ENCODE measurements at regions not wholly inside any gene's neighbourhood (a gene's known extent, or its start where the extent isn't known, plus 50 kb on each side); places are given as distances from the start of the nearest gene placed in this dataset.

DNA sequence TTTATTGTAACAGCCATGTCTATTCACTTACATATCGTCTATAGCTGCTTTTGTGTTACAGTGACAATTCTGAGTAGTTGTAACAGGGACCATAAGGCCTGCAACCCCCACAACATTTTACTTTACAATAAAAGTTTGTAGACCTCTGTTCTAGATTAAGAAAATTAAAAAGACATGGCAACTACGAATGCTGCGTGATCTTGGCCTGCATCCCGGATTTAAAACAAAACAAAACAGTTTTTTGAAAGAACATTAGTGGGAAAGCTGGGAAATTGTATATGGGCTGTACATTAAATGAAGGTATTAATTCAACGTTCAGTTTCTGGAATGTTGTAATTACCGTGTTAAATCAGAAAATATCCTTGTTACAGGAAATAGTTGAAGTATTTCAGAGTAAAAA is 64.1 kb downstream of the RMI2 start:
- DNase-seq (ENCODE audit: insufficient read length) (no peak), FAIRE-seq (no peak)
- TF ChIP-seq TAF1 (IDR thresholded peaks at IDR 0.05; ENCODE audit: borderline replicate concordance, low read depth, low read length) (no peak), POLR2AphosphoS5 (IDR thresholded peaks at IDR 0.05; ENCODE audit: low read depth, low read length) (no peak), POLR2A (IDR thresholded peaks at IDR 0.05; ENCODE audit: low read depth, low read length) (no peak)

DNA sequence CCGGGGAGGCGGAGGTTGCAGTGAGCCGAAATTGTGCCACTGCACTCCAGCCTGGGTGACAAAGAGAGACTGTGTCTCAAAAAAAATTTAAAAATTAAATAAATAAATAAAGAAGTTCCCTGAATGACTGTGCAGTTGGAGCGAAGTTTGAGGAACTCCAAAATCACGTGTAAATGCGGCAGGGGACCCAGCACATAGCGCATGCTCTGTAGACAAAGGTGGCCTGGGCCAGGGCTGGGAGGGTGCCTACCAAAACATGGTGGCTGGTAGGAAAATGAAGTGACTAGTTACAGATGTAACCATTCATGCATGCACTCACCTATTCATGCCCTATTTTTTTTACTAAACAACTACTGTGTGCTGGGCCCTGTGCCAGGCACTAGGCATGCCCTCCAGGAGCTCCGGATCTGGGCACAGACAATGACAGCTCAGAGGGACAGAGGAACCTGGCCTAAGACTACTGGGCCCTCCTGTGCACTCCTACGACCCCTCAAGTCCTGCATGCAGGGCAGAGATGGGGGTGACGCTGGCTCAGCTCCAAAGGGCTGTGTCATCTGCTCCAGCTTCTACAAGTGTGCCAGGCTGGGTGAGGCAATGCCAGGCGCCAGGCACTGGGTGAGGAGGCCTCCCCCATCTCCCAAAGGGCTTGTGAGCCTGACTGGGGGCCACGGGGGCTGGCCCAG is 65.3 kb downstream of the RMI2 start:
- TF ChIP-seq POLR2A (IDR thresholded peaks at IDR 0.05; ENCODE audit: low read depth, low read length), result no peak
- no peak for TF ChIP-seq TAF1 (IDR thresholded peaks at IDR 0.05; ENCODE audit: borderline replicate concordance, low read depth, low read length)
- no peak for TF ChIP-seq POLR2AphosphoS5 (IDR thresholded peaks at IDR 0.05; ENCODE audit: low read depth, low read length)
- FAIRE-seq (no peak), DNase-seq (ENCODE audit: insufficient read length) (no peak)

DNA sequence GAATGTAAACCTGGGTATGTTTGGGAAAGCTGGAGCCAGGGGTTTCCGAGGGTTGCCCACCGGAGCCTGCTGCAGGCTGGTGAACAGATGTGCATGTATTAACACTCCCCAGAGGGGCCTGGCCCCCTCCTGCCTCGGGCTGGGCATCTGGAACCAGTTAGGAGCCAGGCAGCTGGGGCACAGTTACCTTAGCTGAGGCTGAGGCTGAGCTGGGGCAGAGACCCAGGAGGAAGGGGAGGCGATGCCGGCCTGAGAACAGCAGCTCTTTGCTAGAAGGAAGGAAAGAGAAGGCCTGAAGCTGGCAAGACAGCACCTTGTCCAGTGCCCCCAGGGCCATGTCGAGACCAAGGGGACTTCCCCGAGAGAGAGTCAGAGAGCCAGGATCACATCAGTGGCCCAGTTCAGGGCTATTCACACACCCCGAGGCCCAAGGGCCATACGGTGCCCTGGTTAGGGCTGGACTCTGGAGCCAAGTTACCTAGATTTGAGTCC is 65.8 kb downstream of the RMI2 start:
- FAIRE-seq (no peak), DNase-seq (ENCODE audit: insufficient read length) (no peak)
- TF ChIP-seq TAF1 (IDR thresholded peaks at IDR 0.05; ENCODE audit: borderline replicate concordance, low read depth, low read length) (no peak), POLR2A (IDR thresholded peaks at IDR 0.05; ENCODE audit: low read depth, low read length) (no peak), POLR2AphosphoS5 (IDR thresholded peaks at IDR 0.05; ENCODE audit: low read depth, low read length) (no peak)

DNA sequence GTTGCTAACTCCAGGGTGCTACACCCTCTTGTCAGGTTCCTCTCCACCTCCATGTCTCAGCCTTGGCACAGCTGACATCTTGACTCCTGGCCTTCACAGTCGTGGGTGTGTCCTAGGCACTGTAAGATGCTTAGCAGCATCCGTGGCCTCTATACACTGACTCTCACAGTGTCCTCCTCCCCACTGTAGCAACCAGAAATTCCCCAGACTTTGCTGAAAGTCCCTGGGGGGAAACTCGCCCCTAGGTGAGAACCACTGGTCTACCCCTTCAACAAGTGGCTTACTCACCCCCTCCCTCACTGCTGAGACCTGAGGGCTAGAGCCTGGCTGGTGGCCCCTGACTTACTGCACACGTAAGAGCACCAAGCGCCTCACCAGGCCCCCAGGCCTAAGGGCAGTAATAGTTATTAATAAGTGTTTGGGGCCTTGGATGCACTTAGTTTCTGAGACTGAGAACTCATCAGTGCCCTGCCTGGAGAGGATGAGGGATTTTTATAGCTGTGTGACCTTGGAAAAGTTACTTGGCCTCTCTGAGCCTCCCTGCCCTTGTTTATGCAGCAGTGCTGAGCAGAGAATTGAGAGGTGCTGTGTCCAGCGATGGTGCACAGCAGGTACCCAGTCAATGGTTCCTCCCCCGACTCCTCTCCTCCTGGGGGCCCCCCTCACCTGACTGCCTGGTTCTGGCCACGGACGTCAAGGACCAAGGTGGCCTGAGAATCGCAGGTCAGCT is 67.1 kb downstream of the RMI2 start:
- TF ChIP-seq TAF1 (IDR thresholded peaks at IDR 0.05; ENCODE audit: borderline replicate concordance, low read depth, low read length), result no peak
- no peak for TF ChIP-seq POLR2AphosphoS5 (IDR thresholded peaks at IDR 0.05; ENCODE audit: low read depth, low read length)
- TF ChIP-seq POLR2A (IDR thresholded peaks at IDR 0.05; ENCODE audit: low read depth, low read length), result no peak
- DNase-seq (ENCODE audit: insufficient read length), result no peak
- FAIRE-seq, result no peak

DNA sequence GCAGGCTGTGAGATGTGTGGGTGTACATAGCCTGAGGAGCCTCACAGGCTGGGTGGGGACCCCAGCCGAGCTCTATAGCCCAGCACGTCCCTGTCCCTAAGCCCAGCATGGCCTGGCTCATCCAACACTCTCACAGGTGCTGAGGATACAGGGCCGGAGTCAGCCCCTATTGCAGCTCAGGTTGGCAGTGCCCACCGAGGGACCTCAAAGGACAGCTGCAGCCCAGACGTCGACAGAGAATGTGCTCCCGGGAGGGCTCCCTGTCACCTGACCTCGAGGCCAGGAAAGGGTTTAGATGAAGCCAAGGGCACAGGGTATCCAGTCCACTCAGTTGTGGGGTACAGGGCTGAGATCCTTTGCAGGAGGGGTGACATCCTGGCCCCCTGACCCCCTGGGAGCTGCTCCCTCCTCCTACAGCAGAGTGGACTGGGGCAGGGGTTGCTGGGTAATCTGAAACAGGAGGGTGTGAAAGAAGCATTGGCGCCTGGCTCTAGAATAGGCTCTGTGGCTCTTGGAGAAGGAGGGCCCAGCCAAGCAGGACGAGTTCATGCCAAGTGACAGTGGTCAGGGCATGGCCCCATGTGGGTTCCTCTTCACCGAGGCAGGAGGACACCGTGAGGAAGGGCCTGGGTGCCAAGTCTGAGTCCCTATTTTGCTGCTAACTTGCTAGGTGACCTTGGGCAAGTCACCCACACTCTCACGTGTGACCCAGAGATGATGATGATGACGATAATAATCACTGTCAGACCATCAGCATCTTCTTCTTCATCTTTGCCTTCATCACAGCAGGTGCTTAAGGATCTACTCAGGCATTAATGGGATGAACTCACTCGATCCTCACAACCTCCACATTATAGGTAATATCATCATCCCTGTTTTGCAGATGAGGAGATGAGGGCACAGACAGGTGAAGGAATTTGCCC is 68.0 kb downstream of the RMI2 start:
- TF ChIP-seq POLR2A (IDR thresholded peaks at IDR 0.05; ENCODE audit: low read depth, low read length) (no peak), POLR2AphosphoS5 (IDR thresholded peaks at IDR 0.05; ENCODE audit: low read depth, low read length) (no peak), TAF1 (IDR thresholded peaks at IDR 0.05; ENCODE audit: borderline replicate concordance, low read depth, low read length) (no peak)
- no peak for DNase-seq (ENCODE audit: insufficient read length)
- FAIRE-seq, result no peak

DNA sequence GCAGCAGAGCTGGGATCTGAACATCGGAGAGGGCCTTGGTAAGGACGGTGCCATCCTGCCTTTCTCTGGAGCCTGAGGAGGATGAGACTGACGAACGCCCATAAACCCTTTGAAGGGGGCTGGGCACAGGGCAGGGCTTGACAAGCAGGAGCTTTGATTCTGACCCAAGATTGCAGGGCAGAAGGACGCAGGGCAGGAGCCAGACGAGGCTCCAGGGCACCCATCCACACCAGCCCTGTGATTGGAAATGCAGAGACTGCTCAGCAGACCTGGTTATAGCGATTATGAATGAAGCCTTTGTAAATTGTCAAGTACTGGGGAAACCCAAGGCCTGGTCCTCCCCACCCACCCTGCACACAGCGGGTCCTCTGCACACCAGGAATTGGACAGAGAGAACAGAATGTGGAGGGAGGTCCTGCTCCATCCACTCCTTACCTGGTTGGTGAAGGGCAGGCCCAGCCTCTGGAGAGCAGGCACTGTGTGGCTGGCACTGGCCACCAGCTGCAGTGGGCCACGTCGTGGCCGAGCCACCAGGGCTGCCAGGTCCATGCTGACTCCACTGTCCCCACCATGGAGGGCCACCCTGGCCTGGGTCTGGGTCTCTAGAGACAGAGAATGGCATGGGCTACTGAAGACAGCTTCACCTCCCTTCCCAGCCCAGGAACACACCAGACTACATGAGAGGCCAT is 68.8 kb downstream of the RMI2 start:
- TF ChIP-seq POLR2A (IDR thresholded peaks at IDR 0.05; ENCODE audit: low read depth, low read length), result no peak
- TF ChIP-seq TAF1 (IDR thresholded peaks at IDR 0.05; ENCODE audit: borderline replicate concordance, low read depth, low read length), result no peak
- TF ChIP-seq POLR2AphosphoS5 (IDR thresholded peaks at IDR 0.05; ENCODE audit: low read depth, low read length), result no peak
- no peak for FAIRE-seq
- DNase-seq (ENCODE audit: insufficient read length), result no peak

DNA sequence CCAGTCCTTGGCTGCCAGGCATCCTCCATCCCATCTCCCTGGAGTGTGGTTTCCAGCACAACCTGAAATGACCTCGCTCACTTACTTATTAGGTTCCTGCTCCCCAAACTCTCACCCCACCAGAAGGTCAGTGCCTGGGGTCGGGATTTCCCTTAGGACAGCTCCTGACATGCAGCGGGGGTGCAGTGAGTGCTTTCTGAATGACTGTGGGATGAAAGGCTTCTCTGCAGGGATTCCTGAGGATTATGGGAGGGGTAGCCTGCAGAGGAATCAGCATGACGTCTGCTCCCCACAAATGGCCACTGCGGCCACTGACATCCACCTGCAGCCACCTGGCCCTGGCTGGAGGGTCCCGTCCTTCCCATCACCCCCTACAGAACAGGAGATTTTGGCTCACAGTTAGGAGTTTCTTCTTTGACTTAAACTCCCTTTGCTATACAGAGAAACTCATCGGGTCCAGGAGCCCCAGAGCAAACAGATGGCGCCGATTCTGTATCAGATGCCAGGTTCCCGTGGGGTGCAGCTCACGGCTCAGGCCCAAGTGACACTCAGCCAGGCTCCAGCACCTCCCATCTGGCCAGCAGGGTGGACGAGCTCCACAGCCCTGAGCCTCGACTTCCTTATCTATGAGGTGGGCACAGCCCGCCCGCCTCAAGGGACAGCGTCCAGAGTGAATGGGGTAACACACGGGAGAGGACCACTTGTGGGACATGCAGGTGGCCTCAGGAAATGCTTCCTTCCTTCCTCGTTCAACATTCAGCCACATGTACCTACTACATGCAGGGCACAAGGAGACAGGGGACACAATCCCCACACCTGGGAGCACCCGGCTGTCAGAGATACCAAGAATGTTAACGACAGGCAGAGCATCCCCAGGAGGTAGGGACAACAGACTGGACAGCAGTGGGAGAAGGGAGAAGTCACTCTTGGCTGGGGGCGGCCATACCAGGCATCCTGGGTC is 69.8 kb downstream of the RMI2 start:
- TF ChIP-seq POLR2AphosphoS5 (IDR thresholded peaks at IDR 0.05; ENCODE audit: low read depth, low read length), result no peak
- TF ChIP-seq POLR2A (IDR thresholded peaks at IDR 0.05; ENCODE audit: low read depth, low read length), result no peak
- DNase-seq (ENCODE audit: insufficient read length) (no peak), FAIRE-seq (no peak)

DNA sequence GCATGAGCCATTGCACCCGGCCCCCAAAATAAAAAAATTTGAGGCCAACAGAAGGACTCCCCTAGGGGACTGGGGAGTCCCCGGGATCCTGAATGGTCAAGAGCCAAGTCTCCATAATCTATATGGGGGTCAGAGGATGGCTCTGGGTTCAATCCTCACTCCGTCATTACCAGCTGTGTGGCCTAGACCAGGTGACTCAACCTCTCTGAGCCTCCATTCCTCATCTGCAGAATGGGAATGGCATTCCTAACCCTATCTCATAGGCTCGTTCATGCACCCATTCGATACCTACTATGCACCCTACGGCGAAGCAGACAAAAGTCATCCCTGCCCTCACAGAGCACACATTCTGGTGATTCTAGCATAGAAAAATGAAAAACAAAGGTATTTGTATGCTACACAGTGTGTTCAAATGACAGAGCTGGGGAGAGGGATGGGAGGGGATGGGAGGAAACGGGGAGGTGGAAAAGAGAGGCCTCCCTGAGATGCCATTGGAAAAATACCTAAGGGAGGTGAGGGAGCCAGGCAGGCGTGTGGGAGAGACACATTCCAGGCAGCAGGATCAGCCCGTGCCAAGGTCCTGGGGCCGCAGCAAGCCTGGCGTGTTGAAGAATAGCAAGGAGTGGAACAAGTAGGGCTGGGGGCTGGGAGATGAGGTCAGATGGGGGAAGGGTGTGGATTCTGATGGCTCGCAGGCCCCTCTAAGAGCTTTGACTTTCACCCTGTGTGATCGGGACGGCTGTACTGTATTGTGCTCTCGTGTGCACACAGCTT is 71.2 kb downstream of the RMI2 start:
- no peak for TF ChIP-seq POLR2A (IDR thresholded peaks at IDR 0.05; ENCODE audit: low read depth, low read length)
- TF ChIP-seq TAF1 (IDR thresholded peaks at IDR 0.05; ENCODE audit: borderline replicate concordance, low read depth, low read length), result no peak
- no peak for TF ChIP-seq POLR2AphosphoS5 (IDR thresholded peaks at IDR 0.05; ENCODE audit: low read depth, low read length)
- DNase-seq (ENCODE audit: insufficient read length) (no peak), FAIRE-seq (no peak)

DNA sequence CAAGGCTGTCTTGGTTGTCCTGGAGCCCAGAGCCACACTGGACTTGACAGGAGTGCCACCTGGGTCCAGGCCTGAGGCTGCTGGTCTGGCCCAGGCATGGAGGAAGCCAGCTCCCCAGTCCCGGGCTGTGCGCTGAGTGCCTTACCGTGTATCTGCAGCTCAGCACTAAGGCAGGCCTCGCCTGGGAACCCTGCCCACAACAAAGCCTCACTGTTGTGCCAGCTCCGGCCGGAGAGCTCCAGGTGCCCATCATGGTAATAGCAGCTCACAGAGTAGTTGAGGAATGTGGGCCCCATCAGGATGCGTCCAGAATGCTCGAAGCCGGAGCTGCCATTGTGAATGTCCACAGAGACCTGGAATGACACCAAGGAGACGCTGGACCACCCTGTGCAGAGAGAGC is 72.2 kb downstream of the RMI2 start:
- DNase-seq (ENCODE audit: insufficient read length) (no peak), FAIRE-seq (no peak)
- no peak for TF ChIP-seq TAF1 (IDR thresholded peaks at IDR 0.05; ENCODE audit: borderline replicate concordance, low read depth, low read length)
- no peak for TF ChIP-seq POLR2AphosphoS5 (IDR thresholded peaks at IDR 0.05; ENCODE audit: low read depth, low read length)
- TF ChIP-seq POLR2A (IDR thresholded peaks at IDR 0.05; ENCODE audit: low read depth, low read length), result no peak

Measured in GM12892 (cell line).